Hepatocyte (in vitro differentiated cells): ENCODE measurements at regions not wholly inside any gene's neighbourhood (a gene's known extent, or its start where the extent isn't known, plus 50 kb on each side); places are given as distances from the start of the nearest gene placed in this dataset.

Experiments
- CTCF ChIP-seq: fragments of 200-600 bp; sonication (generic); IDR thresholded peaks from 2 replicates; pipeline ENCODE4 v1.5.1; 2016; ENCODE audit warnings: antibody characterized with exemption, mild to moderate bottlenecking; ENCODE audit not compliant: poor library complexity
- EZH2 ChIP-seq: fragments of 200-600 bp; sonication (generic); IDR thresholded peaks from 2 replicates; pipeline ENCODE4 v1.6.1; 2016; ENCODE audit warnings: antibody characterized with exemption, mild to moderate bottlenecking, borderline replicate concordance
- EZH2phosphoT487 ChIP-seq: fragments of 200-600 bp; sonication (generic); IDR thresholded peaks from one replicate; pipeline ENCODE4 v1.6.1; 2018; ENCODE audit warnings: antibody characterized with exemption, mild to moderate bottlenecking, low read depth, moderate library complexity; ENCODE audit not compliant: unreplicated experiment, severe bottlenecking

GRCh38 chr22:19646383-19646782, 67.9 kb upstream of the SEPTIN5 start:
- TF ChIP-seq CTCF (no peak), EZH2 (no peak), EZH2phosphoT487 (no peak)
